PC-3 (cell line): ENCODE measurements at regions not wholly inside any gene's neighbourhood (a gene's known extent, or its start where the extent isn't known, plus 50 kb on each side); places are given as distances from the start of the nearest gene placed in this dataset.

Experiments used
- ATAC-seq: fragments of 200-7000 bp; cut with Tn5 transposase; 2 replicates; pipeline ENCODE4 v1.9.1; 2020; ENCODE audit warnings: mild to moderate bottlenecking, moderate library complexity
- BruUV-seq: library from RNA; stranded (reverse); fragments of 400-500 nt; replicated peaks from 2 replicates; lab custom pipeline; 2021; lab: Mats Ljungman, UMichigan
- CTCF ChIA-PET: fragments of 300-600 bp; sonication (Branson Sonifier 250); formaldehyde crosslinking; loops from one replicate; lab custom pipeline; 2022; ENCODE audit warnings: antibody characterized with exemption; lab: Charles Lee
- POLR2A ChIA-PET: fragments of 300-600 bp; sonication (Branson Sonifier 250); formaldehyde crosslinking; loops from one replicate; lab custom pipeline; 2022; ENCODE audit warnings: antibody characterized with exemption; ENCODE audit not compliant: unreplicated experiment; lab: Charles Lee
- DNase-seq: peaks from one replicate; pipeline ENCODE4 v3.0.0-alpha.2; 2015
- H2AFZ ChIP-seq: fragments of 300-600 bp; sonication (generic); 2 replicates; pipeline ENCODE4 v1.6.0; 2016; ENCODE audit warnings: antibody characterized with exemption, low read length
- H3F3A ChIP-seq: fragments of 300-600 bp; sonication (generic); one replicate; pipeline ENCODE4 v1.6.0; 2017; ENCODE audit warnings: antibody characterized with exemption, low read length, control low read depth, mild to moderate bottlenecking; ENCODE audit not compliant: unreplicated experiment
- H3K27ac ChIP-seq: fragments of 300-600 bp; sonication (generic); 2 replicates; pipeline ENCODE4 v1.5.1; 2016; ENCODE audit warnings: mild to moderate bottlenecking, low read length
- H3K27me3 ChIP-seq: fragments of 300-600 bp; sonication (generic); 2 replicates; pipeline ENCODE4 v1.6.1; 2016; ENCODE audit warnings: low read length, mixed read lengths
- H3K36me3 ChIP-seq: fragments of 300-600 bp; sonication (generic); 2 replicates; pipeline ENCODE4 v1.6.1; 2016; ENCODE audit warnings: low read depth, mixed run types, low read length, mixed read lengths
- H3K4me1 ChIP-seq: fragments of 300-600 bp; sonication (generic); 2 replicates; pipeline ENCODE4 v1.5.1; 2016; ENCODE audit warnings: low read length; ENCODE audit not compliant: insufficient read depth
- H3K4me2 ChIP-seq: fragments of 300-600 bp; sonication (generic); 2 replicates; pipeline ENCODE4 v1.6.0; 2016; ENCODE audit warnings: low read length
- H3K4me3 ChIP-seq: fragments of 300-600 bp; sonication (generic); 2 replicates; pipeline ENCODE4 v1.5.1; 2016; ENCODE audit warnings: mild to moderate bottlenecking, low read length, mixed read lengths
- H3K79me2 ChIP-seq: fragments of 300-600 bp; sonication (generic); 2 replicates; pipeline ENCODE4 v1.6.1; 2017; ENCODE audit warnings: low read length, mixed read lengths
- H3K9ac ChIP-seq: fragments of 300-600 bp; sonication (generic); 2 replicates; pipeline ENCODE4 v1.6.0; 2016; ENCODE audit warnings: mild to moderate bottlenecking, low read length
- H3K9me2 ChIP-seq: fragments of 300-600 bp; sonication (generic); replicated peaks from 2 replicates; pipeline ENCODE4 v1.6.1; 2016; ENCODE audit warnings: mixed run types, low read length, mixed read lengths
- H3K9me3 ChIP-seq: fragments of 300-600 bp; sonication (generic); 2 replicates; pipeline ENCODE4 v1.6.1; 2016; ENCODE audit warnings: low read length, mixed read lengths
- H4K20me1 ChIP-seq: fragments of 300-600 bp; sonication (generic); 2 replicates; pipeline ENCODE4 v1.6.1; 2016; ENCODE audit warnings: low read length, mixed read lengths
- CTCF ChIP-seq: fragments of 300-600 bp; sonication (generic); conservative IDR thresholded peaks from 2 replicates; pipeline ENCODE4 v1.5.1; 2017; ENCODE audit warnings: antibody characterized with exemption, low read depth, mild to moderate bottlenecking, low read length
- EZH2 ChIP-seq: fragments of 300-600 bp; sonication (generic); IDR thresholded peaks from one replicate; pipeline ENCODE4 v1.6.1; 2017; ENCODE audit warnings: antibody characterized with exemption, mild to moderate bottlenecking, low read length; ENCODE audit not compliant: unreplicated experiment
- EZH2phosphoT487 ChIP-seq: fragments of 300-600 bp; sonication (generic); IDR thresholded peaks from 2 replicates; pipeline ENCODE4 v1.6.1; 2018; ENCODE audit warnings: mild to moderate bottlenecking, antibody characterized with exemption, low read length, borderline replicate concordance
- intact Hi-C: fragments of 100-400 bp; cut with micrococcal nuclease; formaldehyde crosslinking; loops from 2 replicates; pipeline ENCODE4 v1.9.0; 2023

GRCh38 chr15:62841891-62842559, 200.5 kb upstream of the TPM1 start:
- no peak overlapping the region for H3K27ac ChIP-seq
- TF ChIP-seq CTCF (no peak), EZH2 (no peak), EZH2phosphoT487 (no peak)
- DNase-seq (no peak), ATAC-seq (no peak)
- no peaks in the 10 kb centered on the region for H3K9me3 ChIP-seq
- no peaks in the 10 kb centered on the region for H3K36me3 ChIP-seq
- no peaks in the 10 kb centered on the region for H3K79me2 ChIP-seq
- ChIA-PET CTCF (no interaction called here), POLR2A (no interaction called here)
- no peaks in the 10 kb centered on the region for H3K9me2 ChIP-seq
- H2AFZ ChIP-seq = no peak overlapping the region
- H3K27me3 ChIP-seq = no peaks in the 10 kb centered on the region
- no peaks in the 10 kb centered on the region for H4K20me1 ChIP-seq
- H3K9ac ChIP-seq = no peak overlapping the region
- intact Hi-C loops = no loop called here
- no TSS peak for BruUV-seq
- H3K4me2 ChIP-seq = no peak overlapping the region
- no peak overlapping the region for H3K4me3 ChIP-seq
- H3F3A ChIP-seq = no peaks in the 10 kb centered on the region
- peaks cover 11% of the 10 kb centered on the region; the same call in 1 of the 2 replicates for H3K4me1 ChIP-seq

- no peaks in the 10 kb centered on the region for H3K9me3 ChIP-seq
- no TSS peak for BruUV-seq
- H3K9ac ChIP-seq = no peak overlapping the region
- peaks cover 11% of the 10 kb centered on the region; the same call in 1 of the 2 replicates for H3K4me1 ChIP-seq
- no peaks in the 10 kb centered on the region for H3K9me2 ChIP-seq
- no peak overlapping the region for H3K27ac ChIP-seq
- no peaks in the 10 kb centered on the region for H3K79me2 ChIP-seq
- H3K36me3 ChIP-seq = no peaks in the 10 kb centered on the region
- ATAC-seq (no peak), DNase-seq (no peak)
- no peak overlapping the region for H3K4me3 ChIP-seq
- intact Hi-C loops = no loop called here
- H3F3A ChIP-seq = no peaks in the 10 kb centered on the region
- no peaks in the 10 kb centered on the region for H4K20me1 ChIP-seq
- no peak overlapping the region for H3K4me2 ChIP-seq
- CTCF ChIA-PET = no interaction called here
- POLR2A ChIA-PET = no interaction called here
- H2AFZ ChIP-seq = no peak overlapping the region
- TF ChIP-seq CTCF = no peak
- TF ChIP-seq EZH2 = no peak
- TF ChIP-seq EZH2phosphoT487 = no peak
- H3K27me3 ChIP-seq = no peaks in the 10 kb centered on the region
These were observed 199.2 kb upstream of the TPM1 start for GRCh38 chr15:62843311-62843710.

- no peaks in the 10 kb centered on the region for H3K27me3 ChIP-seq
- no peak overlapping the region for H3K27ac ChIP-seq
- no peak overlapping the region for H3K4me2 ChIP-seq
- no peaks in the 10 kb centered on the region for H3K79me2 ChIP-seq
- H3K36me3 ChIP-seq = no peaks in the 10 kb centered on the region
- H3F3A ChIP-seq = no peaks in the 10 kb centered on the region
- no peaks in the 10 kb centered on the region for H3K9me2 ChIP-seq
- no peaks in the 10 kb centered on the region for H3K9me3 ChIP-seq
- H3K9ac ChIP-seq = no peak overlapping the region
- BruUV-seq = no TSS peak
- no peaks in the 10 kb centered on the region for H4K20me1 ChIP-seq
- H3K4me3 ChIP-seq = no peak overlapping the region
- TF ChIP-seq EZH2 (no peak), EZH2phosphoT487 (no peak), CTCF (no peak)
- ChIA-PET CTCF (no interaction called here), POLR2A (interaction anchor here (0.7 kb wide), 1 partner anchor 98 kb away, joined by 4 read pairs; no protein-coding TSS in a partner anchor)
- intact Hi-C loops = no loop called here
- DNase-seq (no peak), ATAC-seq (no peak)
- H3K4me1 ChIP-seq = peaks cover 11% of the 10 kb centered on the region; the same call in 1 of the 2 replicates
- H2AFZ ChIP-seq = no peak overlapping the region
These were observed 197.8 kb upstream of the TPM1 start for GRCh38 chr15:62844564-62845240.
